ENCODE measurements at regions not wholly inside any gene's neighbourhood (a gene's known extent, or its start where the extent isn't known, plus 50 kb on each side); places are given as distances from the start of the nearest gene placed in this dataset.

DNA sequence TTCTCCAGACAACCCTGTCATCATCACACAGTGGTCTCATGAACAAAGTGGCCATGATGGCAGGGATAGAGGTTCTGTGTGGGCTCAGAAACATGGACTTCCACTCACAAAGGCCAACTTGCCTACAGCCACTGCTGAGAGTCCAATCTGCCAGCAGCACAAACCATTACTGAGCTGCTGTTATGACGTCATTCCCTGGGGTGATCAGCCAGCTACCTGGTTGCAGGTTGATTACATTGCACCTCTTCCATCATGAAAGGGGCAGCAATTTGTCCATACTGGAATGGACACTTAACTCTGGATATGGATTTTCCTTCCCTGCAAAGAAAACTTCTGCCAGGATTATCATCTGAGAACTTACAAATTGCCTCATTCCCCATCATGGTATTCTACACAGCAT, 1275.9 kb downstream of the TYW1 start:
- Histone ChIP-seq H3K36me3 (ENCODE audit: control insufficient read depth, insufficient read depth, low read length) (no peaks in the 10 kb centered on the region), H3K27me3 (ENCODE audit: control insufficient read depth, insufficient read depth, low read length) (no peaks in the 10 kb centered on the region), H3K4me3 (ENCODE audit: low read depth, low read length) (no peak overlapping the region)
- DNase-seq (ENCODE audit: low read depth), result no peak
- TF ChIP-seq, protein P1, sequence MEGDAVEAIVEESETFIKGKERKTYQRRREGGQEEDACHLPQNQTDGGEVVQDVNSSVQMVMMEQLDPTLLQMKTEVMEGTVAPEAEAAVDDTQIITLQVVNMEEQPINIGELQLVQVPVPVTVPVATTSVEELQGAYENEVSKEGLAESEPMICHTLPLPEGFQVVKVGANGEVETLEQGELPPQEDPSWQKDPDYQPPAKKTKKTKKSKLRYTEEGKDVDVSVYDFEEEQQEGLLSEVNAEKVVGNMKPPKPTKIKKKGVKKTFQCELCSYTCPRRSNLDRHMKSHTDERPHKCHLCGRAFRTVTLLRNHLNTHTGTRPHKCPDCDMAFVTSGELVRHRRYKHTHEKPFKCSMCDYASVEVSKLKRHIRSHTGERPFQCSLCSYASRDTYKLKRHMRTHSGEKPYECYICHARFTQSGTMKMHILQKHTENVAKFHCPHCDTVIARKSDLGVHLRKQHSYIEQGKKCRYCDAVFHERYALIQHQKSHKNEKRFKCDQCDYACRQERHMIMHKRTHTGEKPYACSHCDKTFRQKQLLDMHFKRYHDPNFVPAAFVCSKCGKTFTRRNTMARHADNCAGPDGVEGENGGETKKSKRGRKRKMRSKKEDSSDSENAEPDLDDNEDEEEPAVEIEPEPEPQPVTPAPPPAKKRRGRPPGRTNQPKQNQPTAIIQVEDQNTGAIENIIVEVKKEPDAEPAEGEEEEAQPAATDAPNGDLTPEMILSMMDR (IDR thresholded peaks at IDR 0.05; ENCODE audit: insufficient read depth, low read length, poor library complexity, severe bottlenecking), result no peak

DNA sequence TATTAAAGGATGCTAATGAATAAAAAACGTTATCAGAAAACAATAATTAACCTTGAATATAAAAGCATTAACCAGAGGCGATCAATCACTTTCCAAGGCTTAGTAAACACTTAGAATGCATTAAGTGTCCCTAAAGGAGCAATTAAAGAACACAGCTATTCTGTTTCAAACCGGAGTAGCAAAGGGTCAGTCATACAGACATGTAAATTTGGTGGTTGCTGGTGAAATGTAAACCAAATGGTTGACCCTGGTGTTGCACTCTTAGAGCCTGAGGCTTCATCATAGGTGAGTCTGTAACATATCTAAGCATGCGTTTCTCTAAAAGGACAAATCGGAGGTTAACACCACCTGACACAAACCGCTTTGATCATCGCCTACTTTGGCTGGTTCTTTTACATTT, 1280.1 kb downstream of the TYW1 start:
- Histone ChIP-seq H3K4me3 (ENCODE audit: low read depth, low read length) (no peak overlapping the region), H3K36me3 (ENCODE audit: control insufficient read depth, insufficient read depth, low read length) (no peaks in the 10 kb centered on the region), H3K27me3 (ENCODE audit: control insufficient read depth, insufficient read depth, low read length) (no peaks in the 10 kb centered on the region)
- no peak for DNase-seq (ENCODE audit: low read depth)
- TF ChIP-seq, protein P1 (IDR thresholded peaks at IDR 0.05; ENCODE audit: insufficient read depth, low read length, poor library complexity, severe bottlenecking), result no peak

DNA sequence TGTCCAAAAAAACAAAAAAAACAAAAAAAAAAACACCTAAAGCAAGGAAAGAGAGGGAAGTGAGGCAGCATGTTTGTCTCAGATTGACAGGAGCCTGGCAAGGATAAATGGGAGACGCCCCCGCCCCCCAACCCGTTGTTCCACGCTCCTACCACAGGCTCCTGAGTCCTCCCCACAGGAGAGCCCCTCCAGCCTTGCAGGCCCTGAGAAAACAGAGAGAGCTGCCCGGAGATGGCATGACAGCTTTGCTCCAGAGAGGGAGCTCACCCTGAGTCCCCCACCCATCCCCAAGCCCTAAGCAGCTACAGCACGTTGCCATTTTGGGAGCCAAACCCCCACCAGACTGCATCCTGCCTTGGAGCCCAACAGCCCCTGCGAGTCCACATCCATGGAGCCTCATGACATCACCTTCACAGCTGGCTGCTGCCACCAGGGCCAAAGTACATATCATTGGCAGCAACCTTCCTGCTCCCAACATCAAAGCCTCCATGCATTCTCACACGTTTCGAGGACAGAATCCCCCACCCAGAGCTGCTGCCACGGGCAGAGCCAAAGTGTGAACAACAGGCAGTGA, 1283.3 kb downstream of the TYW1 start:
- H3K36me3 ChIP-seq (ENCODE audit: control insufficient read depth, insufficient read depth, low read length), result no peaks in the 10 kb centered on the region
- H3K27me3 ChIP-seq (ENCODE audit: control insufficient read depth, insufficient read depth, low read length), result no peaks in the 10 kb centered on the region
- TF ChIP-seq, protein P1 (IDR thresholded peaks at IDR 0.05; ENCODE audit: insufficient read depth, low read length, poor library complexity, severe bottlenecking), result no peak
- no peak overlapping the region for H3K4me3 ChIP-seq (ENCODE audit: low read depth, low read length)
- no peak for DNase-seq (ENCODE audit: low read depth)

DNA sequence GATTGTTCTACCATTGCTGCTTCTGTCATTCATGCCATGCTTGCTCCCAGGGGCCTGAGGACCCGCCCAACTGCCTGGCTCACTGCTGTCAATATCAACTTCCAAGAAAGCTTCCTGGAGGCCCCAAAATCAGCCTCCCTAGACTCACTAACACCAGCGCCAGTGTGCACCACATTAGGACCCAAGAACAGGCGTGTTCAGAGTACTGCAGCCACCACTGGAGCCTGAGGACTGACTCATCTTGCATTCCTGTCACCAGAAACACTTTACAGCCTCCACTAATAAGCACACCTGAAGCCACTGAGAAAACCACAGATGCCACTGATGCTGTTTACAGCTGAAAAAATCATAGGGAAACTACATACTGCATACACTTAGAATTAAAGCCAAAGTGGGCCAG, 1284.3 kb downstream of the TYW1 start:
- Histone ChIP-seq H3K4me3 (ENCODE audit: low read depth, low read length) (no peak overlapping the region), H3K27me3 (ENCODE audit: control insufficient read depth, insufficient read depth, low read length) (no peaks in the 10 kb centered on the region), H3K36me3 (ENCODE audit: control insufficient read depth, insufficient read depth, low read length) (no peaks in the 10 kb centered on the region)
- no peak for DNase-seq (ENCODE audit: low read depth)
- TF ChIP-seq, protein P1 (IDR thresholded peaks at IDR 0.05; ENCODE audit: insufficient read depth, low read length, poor library complexity, severe bottlenecking), result no peak

DNA sequence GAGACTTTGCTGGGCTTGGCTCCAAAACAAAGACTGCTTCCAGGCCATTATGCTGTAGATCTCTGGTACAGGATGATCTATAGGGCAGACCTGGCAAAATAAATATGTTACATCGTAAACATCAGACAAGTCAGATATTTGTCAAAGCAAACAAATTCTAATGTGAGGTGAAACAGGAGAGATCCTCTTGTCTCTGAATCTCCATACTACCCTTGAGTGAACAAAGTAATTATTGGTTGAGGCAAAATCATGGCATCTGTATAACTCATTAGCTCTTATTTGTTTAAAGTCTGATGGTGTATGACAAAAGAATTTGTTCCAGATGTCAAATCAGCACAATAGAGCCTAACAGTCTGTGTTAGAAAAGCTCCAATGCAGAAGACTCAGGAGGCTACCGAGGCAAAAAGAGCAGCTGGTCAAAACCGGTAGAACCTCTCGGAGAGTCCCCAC, 1291.5 kb downstream of the TYW1 start:
- no peak overlapping the region for H3K4me3 ChIP-seq (ENCODE audit: low read depth, low read length)
- TF ChIP-seq, protein P1 (IDR thresholded peaks at IDR 0.05; ENCODE audit: insufficient read depth, low read length, poor library complexity, severe bottlenecking), result no peak
- no peak for DNase-seq (ENCODE audit: low read depth)
- no peaks in the 10 kb centered on the region for H3K36me3 ChIP-seq (ENCODE audit: control insufficient read depth, insufficient read depth, low read length)
- no peaks in the 10 kb centered on the region for H3K27me3 ChIP-seq (ENCODE audit: control insufficient read depth, insufficient read depth, low read length)

DNA sequence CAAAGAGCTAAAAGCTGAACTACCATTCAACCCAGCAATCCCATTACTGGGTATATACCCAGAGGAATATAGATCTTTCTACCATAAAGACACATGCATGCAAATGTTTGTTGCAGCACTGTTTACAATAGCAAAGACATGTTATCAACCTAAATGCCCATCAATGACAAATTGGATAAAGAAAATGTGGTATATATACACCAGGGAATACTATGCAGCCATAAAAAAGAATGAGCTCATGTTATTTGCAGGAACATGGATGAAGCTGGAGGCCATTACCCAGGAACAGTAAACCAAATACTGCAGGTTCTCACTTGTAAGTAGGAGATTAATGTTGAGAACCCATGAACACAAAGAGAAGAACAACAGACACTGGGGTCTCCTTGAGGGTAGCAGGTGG, 1295.1 kb downstream of the TYW1 start:
- DNase-seq (ENCODE audit: low read depth), result no peak
- no peak overlapping the region for H3K4me3 ChIP-seq (ENCODE audit: low read depth, low read length)
- no peaks in the 10 kb centered on the region for H3K36me3 ChIP-seq (ENCODE audit: control insufficient read depth, insufficient read depth, low read length)
- TF ChIP-seq, protein P1 (IDR thresholded peaks at IDR 0.05; ENCODE audit: insufficient read depth, low read length, poor library complexity, severe bottlenecking), result no peak
- H3K27me3 ChIP-seq (ENCODE audit: control insufficient read depth, insufficient read depth, low read length), result no peaks in the 10 kb centered on the region
